ENCODE measurements at regions not wholly inside any gene's neighbourhood (a gene's known extent, or its start where the extent isn't known, plus 50 kb on each side); places are given as distances from the start of the nearest gene placed in this dataset.

- TF ChIP-seq CTCF (IDR thresholded peaks at IDR 0.05; ENCODE audit: poor library complexity) (no peak), EZH2 (IDR thresholded peaks at IDR 0.05; ENCODE audit: borderline replicate concordance) (no peak), EZH2phosphoT487 (IDR thresholded peaks at IDR 0.05; ENCODE audit: low read depth, severe bottlenecking, unreplicated experiment) (no peak)
Measured at GRCh38 chr2:72040629-72041571, 106.8 kb downstream of the CYP26B1 start.

Data from hepatocyte (in vitro differentiated cells).